B cell (primary cell): ENCODE measurements at regions not wholly inside any gene's neighbourhood (a gene's known extent, or its start where the extent isn't known, plus 50 kb on each side); places are given as distances from the start of the nearest gene placed in this dataset.
"Not testable (repeated sequence)": the region's sequence is repeated elsewhere in the genome, so short reads cannot be mapped to it uniquely, and the experiment has no call there.

ENCODE experiments used
- ATAC-seq: fragments of 200-7000 bp; cut with Tn5 transposase; one replicate; pipeline ENCODE4 v1.10.0; 2021; ENCODE audit warnings: low read depth, mild to moderate bottlenecking, moderate number of reproducible peaks, moderate library complexity
- CTCF ChIA-PET: fragments of 350-600 bp; sonication (Branson Sonifier 250); formaldehyde crosslinking; loops from one replicate; lab custom pipeline; 2021; ENCODE audit warnings: antibody characterized with exemption, inconsistent platforms; lab: Charles Lee
- POLR2A ChIA-PET: fragments of 350-600 bp; sonication (Branson Sonifier 250); formaldehyde crosslinking; loops from one replicate; lab custom pipeline; 2021; ENCODE audit warnings: antibody characterized with exemption; lab: Charles Lee
- DNase-seq: peaks from one replicate; pipeline ENCODE4 v3.0.0; 2013
- H2AFZ ChIP-seq: 2 replicates; pipeline ENCODE4 v1.6.1; 2012; ENCODE audit warnings: mild to moderate bottlenecking, low read depth, low read length; ENCODE audit not compliant: insufficient read depth, poor library complexity, severe bottlenecking
- H3K27ac ChIP-seq, 2 donors: 1 replicate in 1 of 2; 2 replicates in 1 of 2; pipeline ENCODE4 v1.5.1; 2012 to 2013; ENCODE audit warnings: low read length in 2 of 2, mild to moderate bottlenecking in 2 of 2, moderate library complexity in 1 of 2
- H3K27me3 ChIP-seq, 4 experiments: fragments of 200-600 bp in 1 of 4; sonication (generic) in 1 of 4; replicated peaks in 1 of 4; 1 replicate in 2 of 4; 2 replicates in 2 of 4; pipeline versions ENCODE4 v1.6.1 to v1.7.0; 2013 to 2016; ENCODE audit warnings: low read length in 3 of 4, mild to moderate bottlenecking in 2 of 4, mixed read lengths in 1 of 4, moderate library complexity in 1 of 4; ENCODE audit not compliant: insufficient read depth in 4 of 4, control insufficient read depth in 3 of 4; ENCODE audit errors: control extremely low read depth in 1 of 4
- H3K36me3 ChIP-seq, 2 experiments: replicated peaks in 1 of 2; 1 replicate in 1 of 2; 2 replicates in 1 of 2; pipeline versions ENCODE4 v1.6.1 to v1.7.1; 2013; ENCODE audit warnings: low read length in 1 of 2; ENCODE audit not compliant: insufficient read depth in 2 of 2, control insufficient read depth in 1 of 2; ENCODE audit errors: control extremely low read depth in 1 of 2, extremely low read depth in 1 of 2
- H3K4me1 ChIP-seq, 2 donors: fragments of 200-600 bp in 1 of 2; sonication (generic) in 1 of 2; 1 replicate in 1 of 2; 2 replicates in 1 of 2; pipeline versions ENCODE4 v1.5.1 to v1.6.1; 2013 to 2017; ENCODE audit warnings: low read length in 2 of 2; ENCODE audit not compliant: control insufficient read depth in 2 of 2, insufficient read depth in 2 of 2
- H3K4me2 ChIP-seq: replicated peaks from 2 replicates; pipeline ENCODE3; 2012; ENCODE audit warnings: mild to moderate bottlenecking, low read depth, low read length; ENCODE audit not compliant: poor library complexity, severe bottlenecking
- H3K4me3 ChIP-seq, 5 experiments: fragments of 200-600 bp in 1 of 5; sonication (generic) in 1 of 5; 1 replicate in 3 of 5; 2 replicates in 2 of 5; pipeline versions ENCODE4 v1.5.1 to v1.7.0; 2011 to 2016; ENCODE audit warnings: low read length in 4 of 5, mild to moderate bottlenecking in 4 of 5, low read depth in 2 of 5, control low read depth in 1 of 5, moderate library complexity in 1 of 5; ENCODE audit not compliant: insufficient read depth in 1 of 5; ENCODE audit errors: control extremely low read depth in 1 of 5, extremely low read depth in 1 of 5
- H3K79me2 ChIP-seq: fragments of 200-600 bp; sonication (generic); one replicate; pipeline ENCODE4 v1.6.0; 2016; ENCODE audit warnings: low read length; ENCODE audit not compliant: control insufficient read depth, insufficient read depth
- H3K9ac ChIP-seq: fragments of 200-600 bp; sonication (generic); 2 replicates; pipeline ENCODE4 v1.6.1; 2017; ENCODE audit warnings: mild to moderate bottlenecking, low read length, moderate library complexity
- H3K9me3 ChIP-seq, 3 donors: one replicate each; pipeline versions ENCODE4 v1.6.1 to v1.7.1; 2013; ENCODE audit warnings: low read length in 2 of 3; ENCODE audit not compliant: control insufficient read depth in 2 of 3, insufficient read depth in 1 of 3; ENCODE audit errors: control extremely low read depth in 1 of 3
- H4K20me1 ChIP-seq: 2 replicates; pipeline ENCODE4 v1.6.0; 2012; ENCODE audit warnings: mild to moderate bottlenecking, low read length; ENCODE audit not compliant: insufficient read depth, control insufficient read depth, poor library complexity, severe bottlenecking
- H3K27ac Mint-ChIP-seq: one replicate; pipeline ENCODE4 v1.8.0; 2021; ENCODE audit warnings: mixed read lengths
- H3K27me3 Mint-ChIP-seq: one replicate; pipeline ENCODE4 v1.8.0; 2021; ENCODE audit warnings: mixed read lengths
- H3K4me1 Mint-ChIP-seq: one replicate; pipeline ENCODE4 v1.8.0; 2021; ENCODE audit warnings: mixed read lengths
- H3K4me3 Mint-ChIP-seq: one replicate; pipeline ENCODE4 v1.8.0; 2021; ENCODE audit warnings: mixed read lengths
- H3K9me3 Mint-ChIP-seq: one replicate; pipeline ENCODE4 v1.8.0; 2022; ENCODE audit warnings: mixed read lengths; ENCODE audit not compliant: insufficient read depth
- WGBS: methylation state at CpG from one replicate; pipeline ENCODE4 v1.1.5; 2013; ENCODE audit warnings: missing lambda C conversion rate; ENCODE audit not compliant: insufficient coverage; 5-methylcytosine and 5-hydroxymethylcytosine counted together
- intact Hi-C: fragments of 100-400 bp; cut with micrococcal nuclease; formaldehyde crosslinking; loops from one replicate; pipeline ENCODE4 v1.10.0; 2022

GRCh38 chr9:85792057-85792456 lies 50.3 kb upstream of the AGTPBP1 start:
- H3K4me1 Mint-ChIP-seq, H4K20me1 ChIP-seq, H2AFZ ChIP-seq, H3K27me3 Mint-ChIP-seq, H3K4me1 ChIP-seq, POLR2A ChIA-PET, intact Hi-C loops, H3K9ac ChIP-seq, H3K36me3 ChIP-seq, H3K27me3 ChIP-seq, H3K79me2 ChIP-seq, H3K4me2 ChIP-seq, H3K9me3 Mint-ChIP-seq, H3K27ac Mint-ChIP-seq, DNase-seq, H3K4me3 ChIP-seq, ATAC-seq, H3K9me3 ChIP-seq, H3K4me3 Mint-ChIP-seq, CTCF ChIA-PET, H3K27ac ChIP-seq: not testable (repeated sequence)
- no CpG with 5 or more reads among the region's 2 CpGs for WGBS

GRCh38 chr9:85802978-85803695 lies 61.4 kb upstream of the AGTPBP1 start:
- H3K36me3 ChIP-seq, H3K9ac ChIP-seq, H3K27ac Mint-ChIP-seq, ATAC-seq, POLR2A ChIA-PET, CTCF ChIA-PET, H3K9me3 Mint-ChIP-seq, H3K79me2 ChIP-seq, H3K4me3 ChIP-seq, intact Hi-C loops, H3K9me3 ChIP-seq, H4K20me1 ChIP-seq, H3K27me3 ChIP-seq, H3K27me3 Mint-ChIP-seq, H3K4me3 Mint-ChIP-seq, H3K4me2 ChIP-seq: not testable (repeated sequence)
- Histone ChIP-seq H3K4me1 (peaks cover 6 to 16% of the 10 kb centered on the region in 2 donors), H3K27ac (peak overlapping the region in 1 of 2 donors; percentile 69), H2AFZ (peak overlapping the region; percentile 23)
- peaks cover 14% of the 10 kb centered on the region for H3K4me1 Mint-ChIP-seq
- 74% methylated on average over 3 of the region's 6 CpGs for WGBS
- DNase-seq: peak; percentile 41

GRCh38 chr9:85804847-85805133 lies 63.0 kb upstream of the AGTPBP1 start:
- H4K20me1 ChIP-seq, H3K4me3 Mint-ChIP-seq, H3K27me3 Mint-ChIP-seq, ATAC-seq, H3K27me3 ChIP-seq, H3K9me3 ChIP-seq, H3K36me3 ChIP-seq, H3K79me2 ChIP-seq, CTCF ChIA-PET, H3K9me3 Mint-ChIP-seq, DNase-seq, POLR2A ChIA-PET: not testable (repeated sequence)
- Histone ChIP-seq H2AFZ (peak overlapping the region; percentile 78), H3K4me3 (peak overlapping the region in 4 of 5 experiments; percentile 38 to 68 (median 65)), H3K9ac (peak overlapping the region; percentile 81), H3K27ac (peak overlapping the region; percentile 69 to 88), H3K4me2 (peak overlapping the region; percentile 40), H3K4me1 (peaks cover 6 to 16% of the 10 kb centered on the region in 2 donors)
- WGBS: 5% methylated on average over 15 of the region's 16 CpGs
- Mint-ChIP-seq H3K27ac (peak overlapping the region; percentile 91), H3K4me1 (peaks cover 18% of the 10 kb centered on the region)
- intact Hi-C loops: loop anchor here (1.0 to 5.0 kb wide), 4 partner anchors 62 to 548 kb away; partner anchors contain the start of genes ISCA1 and TUT7
